HepG2 (cell line): ENCODE measurements at regions not wholly inside any gene's neighbourhood (a gene's known extent, or its start where the extent isn't known, plus 50 kb on each side); places are given as distances from the start of the nearest gene placed in this dataset.
"Not testable (repeated sequence)": the region's sequence is repeated elsewhere in the genome, so short reads cannot be mapped to it uniquely, and the experiment has no call there.

Source experiments
- FLYWCH1 ChIP-seq: sonication (generic); formaldehyde crosslinking; IDR thresholded peaks from 2 replicates; pipeline ENCODE4 v1.8.1; 2023; ENCODE audit warnings: mild to moderate bottlenecking, missing genetic modification reagents
- GATAD2A ChIP-seq: IDR thresholded peaks from 2 replicates; pipeline ENCODE4 v1.6.1; 2016
- HOXA3 ChIP-seq: sonication (generic); formaldehyde crosslinking; IDR thresholded peaks from 2 replicates; pipeline ENCODE4 v1.5.0; 2020; ENCODE audit warnings: missing genetic modification reagents
- ISX ChIP-seq: sonication (generic); formaldehyde crosslinking; conservative IDR thresholded peaks from 2 replicates; pipeline ENCODE4 v1.5.0; 2020; ENCODE audit warnings: missing genetic modification reagents
- RORA ChIP-seq: sonication (generic); formaldehyde crosslinking; IDR thresholded peaks from 2 replicates; pipeline ENCODE4 v1.5.0; 2020; ENCODE audit warnings: mild to moderate bottlenecking, missing genetic modification reagents, moderate library complexity
- STAG1 ChIP-seq: sonication (generic); formaldehyde crosslinking; IDR thresholded peaks from 2 replicates; pipeline ENCODE4 v1.4.0; 2020; ENCODE audit warnings: missing genetic modification reagents
- ZNF20 ChIP-seq: sonication (generic); formaldehyde crosslinking; IDR thresholded peaks from 2 replicates; pipeline ENCODE4 v1.4.0; 2020; ENCODE audit warnings: mild to moderate bottlenecking, moderate library complexity, missing genetic modification reagents
- ZNF3 ChIP-seq: IDR thresholded peaks from 2 replicates; pipeline ENCODE4 v1.7.0; 2017; ENCODE audit warnings: inconsistent platforms
- ZNF550 ChIP-seq: sonication (generic); formaldehyde crosslinking; IDR thresholded peaks from 2 replicates; pipeline ENCODE4 v1.4.0; 2020; ENCODE audit warnings: mild to moderate bottlenecking, missing genetic modification reagents, borderline replicate concordance
- TF ChIP-seq, protein P1 (sequence below): sonication (generic); formaldehyde crosslinking; IDR thresholded peaks from 2 replicates; pipeline ENCODE4 v1.9.0; 2021; ENCODE audit warnings: missing genetic modification reagents, borderline replicate concordance
- TF ChIP-seq, protein P2 (sequence below): sonication (generic); formaldehyde crosslinking; IDR thresholded peaks from 2 replicates; pipeline ENCODE4 v1.5.0; 2020; ENCODE audit warnings: mild to moderate bottlenecking, missing genetic modification reagents, moderate library complexity
- TF ChIP-seq, protein P3 (sequence below): sonication (generic); formaldehyde crosslinking; IDR thresholded peaks from 2 replicates; pipeline ENCODE4 v1.4.0; 2020; ENCODE audit warnings: missing genetic modification reagents, borderline replicate concordance

DNA sequence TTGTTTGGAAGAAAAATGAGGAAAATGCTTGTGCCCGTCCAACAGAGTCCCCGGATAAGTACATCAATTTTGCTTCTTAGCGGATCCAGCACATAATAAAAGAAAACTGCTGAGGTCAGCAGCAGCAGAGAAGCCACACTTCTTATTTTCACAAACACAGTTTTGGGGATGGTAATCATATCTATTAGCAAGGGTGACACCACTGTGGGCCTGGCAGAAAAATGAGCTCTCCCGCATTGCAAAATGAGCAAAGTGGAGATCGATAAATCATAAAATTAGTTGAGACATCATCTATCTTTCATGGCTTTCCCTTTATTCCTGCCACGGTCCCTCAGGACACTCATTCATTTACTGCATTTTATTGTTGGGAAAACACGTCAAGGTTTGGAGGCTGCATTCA lies 186.4 kb downstream of the NPIPA7 start:
- TF ChIP-seq, protein P1, sequence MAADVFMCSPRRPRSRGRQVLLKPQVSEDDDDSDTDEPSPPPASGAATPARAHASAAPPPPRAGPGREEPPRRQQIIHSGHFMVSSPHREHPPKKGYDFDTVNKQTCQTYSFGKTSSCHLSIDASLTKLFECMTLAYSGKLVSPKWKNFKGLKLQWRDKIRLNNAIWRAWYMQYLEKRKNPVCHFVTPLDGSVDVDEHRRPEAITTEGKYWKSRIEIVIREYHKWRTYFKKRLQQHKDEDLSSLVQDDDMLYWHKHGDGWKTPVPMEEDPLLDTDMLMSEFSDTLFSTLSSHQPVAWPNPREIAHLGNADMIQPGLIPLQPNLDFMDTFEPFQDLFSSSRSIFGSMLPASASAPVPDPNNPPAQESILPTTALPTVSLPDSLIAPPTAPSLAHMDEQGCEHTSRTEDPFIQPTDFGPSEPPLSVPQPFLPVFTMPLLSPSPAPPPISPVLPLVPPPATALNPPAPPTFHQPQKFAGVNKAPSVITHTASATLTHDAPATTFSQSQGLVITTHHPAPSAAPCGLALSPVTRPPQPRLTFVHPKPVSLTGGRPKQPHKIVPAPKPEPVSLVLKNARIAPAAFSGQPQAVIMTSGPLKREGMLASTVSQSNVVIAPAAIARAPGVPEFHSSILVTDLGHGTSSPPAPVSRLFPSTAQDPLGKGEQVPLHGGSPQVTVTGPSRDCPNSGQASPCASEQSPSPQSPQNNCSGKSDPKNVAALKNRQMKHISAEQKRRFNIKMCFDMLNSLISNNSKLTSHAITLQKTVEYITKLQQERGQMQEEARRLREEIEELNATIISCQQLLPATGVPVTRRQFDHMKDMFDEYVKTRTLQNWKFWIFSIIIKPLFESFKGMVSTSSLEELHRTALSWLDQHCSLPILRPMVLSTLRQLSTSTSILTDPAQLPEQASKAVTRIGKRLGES (CRISPR knock-in tag) = not testable (repeated sequence)
- TF ChIP-seq ISX (CRISPR knock-in tag); ZNF3; FLYWCH1 (CRISPR knock-in tag); GATAD2A (CRISPR knock-in tag); ZNF550; RORA (CRISPR knock-in tag); ZNF20 (CRISPR knock-in tag); STAG1; HOXA3 (CRISPR knock-in tag): not testable (repeated sequence)
- TF ChIP-seq, protein P2, sequence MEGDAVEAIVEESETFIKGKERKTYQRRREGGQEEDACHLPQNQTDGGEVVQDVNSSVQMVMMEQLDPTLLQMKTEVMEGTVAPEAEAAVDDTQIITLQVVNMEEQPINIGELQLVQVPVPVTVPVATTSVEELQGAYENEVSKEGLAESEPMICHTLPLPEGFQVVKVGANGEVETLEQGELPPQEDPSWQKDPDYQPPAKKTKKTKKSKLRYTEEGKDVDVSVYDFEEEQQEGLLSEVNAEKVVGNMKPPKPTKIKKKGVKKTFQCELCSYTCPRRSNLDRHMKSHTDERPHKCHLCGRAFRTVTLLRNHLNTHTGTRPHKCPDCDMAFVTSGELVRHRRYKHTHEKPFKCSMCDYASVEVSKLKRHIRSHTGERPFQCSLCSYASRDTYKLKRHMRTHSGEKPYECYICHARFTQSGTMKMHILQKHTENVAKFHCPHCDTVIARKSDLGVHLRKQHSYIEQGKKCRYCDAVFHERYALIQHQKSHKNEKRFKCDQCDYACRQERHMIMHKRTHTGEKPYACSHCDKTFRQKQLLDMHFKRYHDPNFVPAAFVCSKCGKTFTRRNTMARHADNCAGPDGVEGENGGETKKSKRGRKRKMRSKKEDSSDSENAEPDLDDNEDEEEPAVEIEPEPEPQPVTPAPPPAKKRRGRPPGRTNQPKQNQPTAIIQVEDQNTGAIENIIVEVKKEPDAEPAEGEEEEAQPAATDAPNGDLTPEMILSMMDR = not testable (repeated sequence)
- TF ChIP-seq, protein P3, sequence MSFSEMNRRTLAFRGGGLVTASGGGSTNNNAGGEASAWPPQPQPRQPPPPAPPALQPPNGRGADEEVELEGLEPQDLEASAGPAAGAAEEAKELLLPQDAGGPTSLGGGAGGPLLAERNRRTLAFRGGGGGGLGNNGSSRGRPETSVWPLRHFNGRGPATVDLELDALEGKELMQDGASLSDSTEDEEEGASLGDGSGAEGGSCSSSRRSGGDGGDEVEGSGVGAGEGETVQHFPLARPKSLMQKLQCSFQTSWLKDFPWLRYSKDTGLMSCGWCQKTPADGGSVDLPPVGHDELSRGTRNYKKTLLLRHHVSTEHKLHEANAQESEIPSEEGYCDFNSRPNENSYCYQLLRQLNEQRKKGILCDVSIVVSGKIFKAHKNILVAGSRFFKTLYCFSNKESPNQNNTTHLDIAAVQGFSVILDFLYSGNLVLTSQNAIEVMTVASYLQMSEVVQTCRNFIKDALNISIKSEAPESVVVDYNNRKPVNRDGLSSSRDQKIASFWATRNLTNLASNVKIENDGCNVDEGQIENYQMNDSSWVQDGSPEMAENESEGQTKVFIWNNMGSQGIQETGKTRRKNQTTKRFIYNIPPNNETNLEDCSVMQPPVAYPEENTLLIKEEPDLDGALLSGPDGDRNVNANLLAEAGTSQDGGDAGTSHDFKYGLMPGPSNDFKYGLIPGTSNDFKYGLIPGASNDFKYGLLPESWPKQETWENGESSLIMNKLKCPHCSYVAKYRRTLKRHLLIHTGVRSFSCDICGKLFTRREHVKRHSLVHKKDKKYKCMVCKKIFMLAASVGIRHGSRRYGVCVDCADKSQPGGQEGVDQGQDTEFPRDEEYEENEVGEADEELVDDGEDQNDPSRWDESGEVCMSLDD (CRISPR knock-in tag) = not testable (repeated sequence)
